AG04449 (cell line): ENCODE measurements at regions not wholly inside any gene's neighbourhood (a gene's known extent, or its start where the extent isn't known, plus 50 kb on each side); places are given as distances from the start of the nearest gene placed in this dataset.
"Not testable (repeated sequence)": the region's sequence is repeated elsewhere in the genome, so short reads cannot be mapped to it uniquely, and the experiment has no call there.

Experiments
- CTCF ChIA-PET: fragments of 350-600 bp; formaldehyde crosslinking; extraction: SDS; loops from one replicate; lab custom pipeline; 2021; ENCODE audit warnings: antibody characterized with exemption; lab: Yijun Ruan, JAX
- POLR2A ChIA-PET: fragments of 400-600, 350-600 bp; formaldehyde crosslinking; extraction: SDS; loops from one replicate; lab custom pipeline; 2020; ENCODE audit warnings: antibody characterized with exemption, inconsistent platforms; lab: Yijun Ruan, JAX
- DNase-seq: peaks from one replicate; pipeline ENCODE4 v3.0.0-alpha.2; 2010; ENCODE audit warnings: low read depth, low spot score
- H3K4me3 ChIP-seq: 2 replicates; pipeline ENCODE4 v1.5.1; 2011; ENCODE audit warnings: low read depth, mild to moderate bottlenecking, control low read depth, low read length
- TF ChIP-seq, protein P1 (sequence below): IDR thresholded peaks from one replicate; pipeline ENCODE4 v1.5.1; 2011; ENCODE audit warnings: mild to moderate bottlenecking, moderate library complexity, low read length, control low read depth, inconsistent platforms; ENCODE audit not compliant: insufficient read depth; ENCODE audit errors: missing control alignments

DNA sequence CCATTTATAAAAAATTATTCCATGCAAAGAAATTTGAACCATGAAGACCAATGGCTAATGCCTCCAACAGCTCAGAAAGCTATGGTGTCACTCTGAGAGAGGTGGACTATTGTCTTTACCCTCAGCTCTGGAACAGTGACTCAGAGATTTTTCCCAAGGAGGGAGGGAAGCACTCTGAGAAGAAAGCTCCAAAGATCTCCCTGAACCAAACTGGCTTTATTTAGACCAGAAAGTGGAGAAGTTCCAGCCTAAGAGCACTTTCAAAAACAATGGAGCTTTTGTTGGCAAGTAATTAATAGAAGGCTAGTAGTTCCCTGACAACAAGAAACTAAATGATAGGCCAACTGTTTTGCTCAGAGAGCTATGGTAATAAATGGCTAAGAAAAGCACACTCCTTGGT is 599.9 kb upstream of the MDGA2 start:
- POLR2A ChIA-PET = no interaction called here

GRCh38 chr14:48274826-48275225 is 599.4 kb upstream of the MDGA2 start:
- ChIA-PET POLR2A (no interaction called here), CTCF (no interaction called here)
- no peak overlapping the region for H3K4me3 ChIP-seq
- TF ChIP-seq, protein P1, sequence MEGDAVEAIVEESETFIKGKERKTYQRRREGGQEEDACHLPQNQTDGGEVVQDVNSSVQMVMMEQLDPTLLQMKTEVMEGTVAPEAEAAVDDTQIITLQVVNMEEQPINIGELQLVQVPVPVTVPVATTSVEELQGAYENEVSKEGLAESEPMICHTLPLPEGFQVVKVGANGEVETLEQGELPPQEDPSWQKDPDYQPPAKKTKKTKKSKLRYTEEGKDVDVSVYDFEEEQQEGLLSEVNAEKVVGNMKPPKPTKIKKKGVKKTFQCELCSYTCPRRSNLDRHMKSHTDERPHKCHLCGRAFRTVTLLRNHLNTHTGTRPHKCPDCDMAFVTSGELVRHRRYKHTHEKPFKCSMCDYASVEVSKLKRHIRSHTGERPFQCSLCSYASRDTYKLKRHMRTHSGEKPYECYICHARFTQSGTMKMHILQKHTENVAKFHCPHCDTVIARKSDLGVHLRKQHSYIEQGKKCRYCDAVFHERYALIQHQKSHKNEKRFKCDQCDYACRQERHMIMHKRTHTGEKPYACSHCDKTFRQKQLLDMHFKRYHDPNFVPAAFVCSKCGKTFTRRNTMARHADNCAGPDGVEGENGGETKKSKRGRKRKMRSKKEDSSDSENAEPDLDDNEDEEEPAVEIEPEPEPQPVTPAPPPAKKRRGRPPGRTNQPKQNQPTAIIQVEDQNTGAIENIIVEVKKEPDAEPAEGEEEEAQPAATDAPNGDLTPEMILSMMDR = no peak
- no peak for DNase-seq

More for the DNA sequence above, 599.9 kb upstream of the MDGA2 start:
- DNase-seq = no peak
- no peak overlapping the region for H3K4me3 ChIP-seq
- CTCF ChIA-PET = no interaction called here
- TF ChIP-seq, protein P1 = no peak

DNA sequence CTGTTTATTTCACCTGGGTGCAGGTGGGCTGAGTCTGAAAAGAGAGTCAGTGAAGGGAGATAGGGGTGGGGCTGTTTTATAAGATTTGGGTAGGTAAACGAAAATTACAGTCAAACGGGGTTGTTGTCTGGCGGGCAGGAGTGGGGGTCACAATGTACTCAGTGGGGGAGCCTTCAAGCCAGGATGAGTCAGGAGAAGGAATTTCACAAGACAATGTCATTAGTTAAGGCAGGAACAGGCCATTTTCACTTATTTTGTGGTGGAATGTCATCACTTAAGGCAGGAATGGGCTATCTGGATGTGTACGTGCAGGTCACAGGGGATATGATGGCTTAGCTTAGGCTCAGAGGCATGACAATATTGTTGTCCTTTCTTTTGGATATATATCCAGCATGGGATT is 592.5 kb upstream of the MDGA2 start:
- CTCF ChIA-PET, H3K4me3 ChIP-seq, DNase-seq, POLR2A ChIA-PET: not testable (repeated sequence)

- POLR2A ChIA-PET = not testable (repeated sequence)
Observed at GRCh38 chr14:48266201-48266600, 590.8 kb upstream of the MDGA2 start.

GRCh38 chr14:48261436-48261835 is 586.0 kb upstream of the MDGA2 start:
- no peak overlapping the region for H3K4me3 ChIP-seq
- ChIA-PET CTCF (no interaction called here), POLR2A (no interaction called here)
- TF ChIP-seq, protein P1 = no peak
- no peak for DNase-seq

More at GRCh38 chr14:48266201-48266600, 590.8 kb upstream of the MDGA2 start:
- H3K4me3 ChIP-seq, DNase-seq, CTCF ChIA-PET: not testable (repeated sequence)

DNA sequence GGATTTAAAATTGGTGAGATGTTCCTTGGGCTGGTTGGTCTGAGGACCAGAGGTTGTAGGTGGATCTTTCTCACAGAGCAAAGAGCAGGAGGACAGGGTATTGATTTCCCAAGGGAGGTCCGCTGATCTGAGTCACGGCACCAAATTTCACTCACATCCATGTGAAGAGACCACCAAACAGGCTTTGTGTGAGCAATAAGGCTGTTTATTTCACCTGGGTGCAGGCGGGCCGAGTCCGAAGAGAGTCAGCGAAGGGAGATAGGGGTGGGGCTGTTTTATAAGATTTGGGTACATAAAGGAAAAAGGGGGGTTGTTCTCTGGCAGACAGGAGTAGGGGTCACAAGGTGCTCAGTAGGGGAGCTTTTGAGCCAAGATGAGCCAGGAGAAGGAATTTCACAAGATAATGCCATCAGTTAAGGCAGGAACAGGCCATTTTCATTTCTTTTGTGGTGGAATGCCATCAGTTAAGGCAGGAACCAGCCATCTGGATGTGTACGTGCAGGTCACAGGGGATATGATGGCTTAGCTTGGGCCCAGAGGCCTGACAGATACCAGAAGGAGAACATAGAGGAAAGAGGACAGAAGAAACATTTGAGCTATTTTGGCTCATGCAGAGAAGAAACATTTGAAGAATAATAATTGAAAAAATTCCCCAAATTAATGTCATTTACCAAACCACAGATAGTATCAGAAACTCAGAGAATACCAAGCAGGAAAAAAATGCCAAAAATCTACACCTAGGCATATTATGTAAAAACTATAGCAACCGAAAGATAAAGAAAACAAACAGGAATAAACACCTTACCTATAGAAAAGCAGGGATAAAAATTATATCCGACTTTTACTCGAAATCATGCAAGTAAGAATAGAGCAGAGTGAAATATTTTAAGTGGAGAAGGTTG is 585.2 kb upstream of the MDGA2 start:
- CTCF ChIA-PET, H3K4me3 ChIP-seq, DNase-seq, POLR2A ChIA-PET: not testable (repeated sequence)

DNA sequence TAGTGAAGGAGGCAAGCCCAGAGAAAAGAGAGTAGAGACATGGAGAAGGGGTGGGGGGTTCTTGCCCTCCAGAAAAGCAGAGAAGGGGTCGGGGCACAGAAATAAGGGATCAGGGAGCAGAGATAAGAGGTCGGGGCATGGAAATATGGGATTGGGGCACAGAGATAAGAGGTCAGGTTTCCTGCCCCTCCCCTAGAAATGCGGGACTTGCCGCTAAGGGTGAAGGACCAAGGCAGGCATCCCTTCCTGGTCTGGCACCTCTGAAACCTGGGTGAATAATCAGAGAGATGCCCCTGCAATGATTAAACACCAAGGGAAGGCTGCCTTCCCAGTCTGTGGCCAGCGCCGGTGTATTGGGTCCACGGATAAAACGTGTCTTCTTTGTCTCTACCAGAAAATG is 584.5 kb upstream of the MDGA2 start:
- DNase-seq, CTCF ChIA-PET, H3K4me3 ChIP-seq, POLR2A ChIA-PET: not testable (repeated sequence)

GRCh38 chr14:48259232-48259631 is 583.8 kb upstream of the MDGA2 start:
- POLR2A ChIA-PET, DNase-seq, CTCF ChIA-PET, H3K4me3 ChIP-seq: not testable (repeated sequence)

DNA sequence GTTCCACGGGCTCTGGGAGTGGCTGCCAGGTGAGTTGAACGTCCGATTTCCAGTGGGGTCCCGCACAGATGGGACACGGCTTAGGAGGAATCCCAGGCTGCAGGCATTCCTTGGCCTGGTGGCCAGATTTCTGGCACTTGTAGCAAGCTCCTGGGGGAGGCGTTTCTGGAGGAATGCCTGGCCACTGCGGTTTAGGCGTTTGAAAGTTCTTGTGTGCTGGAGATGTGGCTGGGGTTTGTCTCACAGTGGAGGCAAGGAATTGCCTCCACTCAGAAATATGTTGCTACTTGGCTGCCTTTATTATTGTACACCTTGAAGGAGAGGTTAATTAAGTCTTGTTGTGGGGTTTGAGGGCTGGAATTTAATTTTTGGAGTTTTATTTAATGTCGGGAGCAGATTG is 583.3 kb upstream of the MDGA2 start:
- DNase-seq, CTCF ChIA-PET, POLR2A ChIA-PET, H3K4me3 ChIP-seq: not testable (repeated sequence)
